Transverse colon (tissue), 4 donors: ENCODE measurements at regions not wholly inside any gene's neighbourhood (a gene's known extent, or its start where the extent isn't known, plus 50 kb on each side); places are given as distances from the start of the nearest gene placed in this dataset.

Experiments
- EP300 ChIP-seq: sonication (generic); formaldehyde crosslinking; IDR thresholded peaks from one replicate; pipeline ENCODE4 v1.6.1; 2017; ENCODE audit warnings: antibody characterized with exemption, low read depth
- POLR2A ChIP-seq: fragments of 450-650 bp; IDR thresholded peaks from one replicate; pipeline ENCODE4 v1.6.1; 2016; ENCODE audit warnings: antibody characterized with exemption, mild to moderate bottlenecking, moderate library complexity
- POLR2AphosphoS5 ChIP-seq, 3 donors: sonication (generic); formaldehyde crosslinking; IDR thresholded peaks; one replicate each; pipeline ENCODE4 v1.6.1; 2016; ENCODE audit warnings: antibody characterized with exemption in 3 of 3
- TF ChIP-seq, protein P1 (sequence below), 5 experiments: fragments of 200-600 bp in 3 of 5; fragments of 450-650 bp in 2 of 5; sonication (generic) in 3 of 5; IDR thresholded peaks; 1 replicate in 2 of 5; 2 replicates in 3 of 5; pipeline ENCODE4 v1.5.1; 2016 to 2017; ENCODE audit warnings: antibody characterized with exemption in 5 of 5, inconsistent platforms in 3 of 5, mild to moderate bottlenecking in 2 of 5, moderate library complexity in 1 of 5

DNA sequence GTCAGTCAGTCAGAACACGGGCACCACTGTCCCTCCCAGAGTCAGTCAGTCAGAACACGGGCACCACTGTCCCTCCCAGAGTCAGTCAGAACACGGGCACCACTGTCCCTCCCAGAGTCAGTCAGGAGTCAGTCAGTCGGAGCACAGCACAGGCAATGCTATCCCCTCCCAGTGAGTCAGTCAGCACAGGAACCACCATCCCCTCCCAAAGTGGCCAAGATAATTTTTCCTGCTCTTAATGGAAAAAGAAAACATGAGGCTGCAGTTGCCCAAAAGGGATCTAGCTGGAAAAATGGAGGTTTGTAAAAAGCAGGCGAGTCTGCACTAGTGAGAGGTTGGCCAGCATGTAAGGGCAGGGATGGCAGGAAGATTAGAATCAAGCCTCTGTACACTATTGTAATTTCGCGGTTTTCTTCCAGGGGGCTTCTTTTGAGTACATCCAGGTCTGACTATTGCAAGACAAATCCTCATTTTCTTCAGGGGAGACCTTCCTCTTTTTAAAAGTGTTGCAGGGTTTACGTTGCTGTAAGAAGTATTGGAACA, 213.8 kb downstream of the SIPA1L2 start:
- TF ChIP-seq, protein P1, sequence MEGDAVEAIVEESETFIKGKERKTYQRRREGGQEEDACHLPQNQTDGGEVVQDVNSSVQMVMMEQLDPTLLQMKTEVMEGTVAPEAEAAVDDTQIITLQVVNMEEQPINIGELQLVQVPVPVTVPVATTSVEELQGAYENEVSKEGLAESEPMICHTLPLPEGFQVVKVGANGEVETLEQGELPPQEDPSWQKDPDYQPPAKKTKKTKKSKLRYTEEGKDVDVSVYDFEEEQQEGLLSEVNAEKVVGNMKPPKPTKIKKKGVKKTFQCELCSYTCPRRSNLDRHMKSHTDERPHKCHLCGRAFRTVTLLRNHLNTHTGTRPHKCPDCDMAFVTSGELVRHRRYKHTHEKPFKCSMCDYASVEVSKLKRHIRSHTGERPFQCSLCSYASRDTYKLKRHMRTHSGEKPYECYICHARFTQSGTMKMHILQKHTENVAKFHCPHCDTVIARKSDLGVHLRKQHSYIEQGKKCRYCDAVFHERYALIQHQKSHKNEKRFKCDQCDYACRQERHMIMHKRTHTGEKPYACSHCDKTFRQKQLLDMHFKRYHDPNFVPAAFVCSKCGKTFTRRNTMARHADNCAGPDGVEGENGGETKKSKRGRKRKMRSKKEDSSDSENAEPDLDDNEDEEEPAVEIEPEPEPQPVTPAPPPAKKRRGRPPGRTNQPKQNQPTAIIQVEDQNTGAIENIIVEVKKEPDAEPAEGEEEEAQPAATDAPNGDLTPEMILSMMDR (IDR thresholded peaks at IDR 0.05), result no peak
- no peak for TF ChIP-seq POLR2A
- no peak for TF ChIP-seq POLR2AphosphoS5 (IDR thresholded peaks at IDR 0.05)
- TF ChIP-seq EP300, result no peak
